ENCODE measurements at regions not wholly inside any gene's neighbourhood (a gene's known extent, or its start where the extent isn't known, plus 50 kb on each side); places are given as distances from the start of the nearest gene placed in this dataset.

DNA sequence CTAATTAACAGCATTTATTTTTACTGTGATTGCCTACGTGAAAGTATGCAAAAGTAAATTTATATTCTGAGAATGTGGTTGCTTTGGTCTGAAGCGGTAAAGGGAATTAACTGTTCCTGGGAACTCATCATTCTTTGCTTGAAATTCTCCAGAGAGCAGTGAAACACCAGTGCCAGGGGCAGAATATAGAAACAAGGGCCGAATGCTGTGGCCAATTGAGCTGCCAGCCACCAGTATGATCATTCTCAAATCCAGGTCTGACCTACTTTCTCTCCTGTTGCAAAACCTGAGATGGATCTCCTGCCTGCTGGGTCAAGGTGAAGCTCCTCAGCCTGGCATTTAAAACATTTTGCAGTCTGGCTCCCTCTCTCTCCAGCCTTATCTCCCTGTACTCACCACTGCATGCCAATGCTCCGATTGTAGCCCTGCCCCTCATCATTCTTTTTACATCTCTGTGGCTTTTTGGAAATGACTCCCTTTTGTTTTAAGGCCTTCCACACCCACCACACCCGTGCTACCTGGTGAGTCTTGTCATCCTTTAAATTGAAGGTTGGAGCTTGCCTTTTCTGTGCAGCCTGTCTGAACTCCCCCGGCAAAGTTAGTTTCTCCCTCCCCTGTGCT lies 94.5 kb upstream of the TMEM178A start:
- peaks cover 7% of the 10 kb centered on the region for H3K4me1 Mint-ChIP-seq (ENCODE audit: low read depth)
- no peaks in the 10 kb centered on the region for H3K36me3 Mint-ChIP-seq (ENCODE audit: insufficient read depth)
- peaks cover 2% of the 10 kb centered on the region for H3K9me3 Mint-ChIP-seq (ENCODE audit: low read depth)
- TF ChIP-seq, protein P1, sequence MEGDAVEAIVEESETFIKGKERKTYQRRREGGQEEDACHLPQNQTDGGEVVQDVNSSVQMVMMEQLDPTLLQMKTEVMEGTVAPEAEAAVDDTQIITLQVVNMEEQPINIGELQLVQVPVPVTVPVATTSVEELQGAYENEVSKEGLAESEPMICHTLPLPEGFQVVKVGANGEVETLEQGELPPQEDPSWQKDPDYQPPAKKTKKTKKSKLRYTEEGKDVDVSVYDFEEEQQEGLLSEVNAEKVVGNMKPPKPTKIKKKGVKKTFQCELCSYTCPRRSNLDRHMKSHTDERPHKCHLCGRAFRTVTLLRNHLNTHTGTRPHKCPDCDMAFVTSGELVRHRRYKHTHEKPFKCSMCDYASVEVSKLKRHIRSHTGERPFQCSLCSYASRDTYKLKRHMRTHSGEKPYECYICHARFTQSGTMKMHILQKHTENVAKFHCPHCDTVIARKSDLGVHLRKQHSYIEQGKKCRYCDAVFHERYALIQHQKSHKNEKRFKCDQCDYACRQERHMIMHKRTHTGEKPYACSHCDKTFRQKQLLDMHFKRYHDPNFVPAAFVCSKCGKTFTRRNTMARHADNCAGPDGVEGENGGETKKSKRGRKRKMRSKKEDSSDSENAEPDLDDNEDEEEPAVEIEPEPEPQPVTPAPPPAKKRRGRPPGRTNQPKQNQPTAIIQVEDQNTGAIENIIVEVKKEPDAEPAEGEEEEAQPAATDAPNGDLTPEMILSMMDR (IDR thresholded peaks at IDR 0.05; ENCODE audit: unreplicated experiment), result no peak
- DNase-seq (ENCODE audit: low spot score, unreplicated experiment), result no peak
- H3K27me3 Mint-ChIP-seq, result peaks cover 4% of the 10 kb centered on the region
- H3K4me3 Mint-ChIP-seq (ENCODE audit: low read depth), result no peak overlapping the region
- H3K27ac Mint-ChIP-seq, result no peak overlapping the region

DNA sequence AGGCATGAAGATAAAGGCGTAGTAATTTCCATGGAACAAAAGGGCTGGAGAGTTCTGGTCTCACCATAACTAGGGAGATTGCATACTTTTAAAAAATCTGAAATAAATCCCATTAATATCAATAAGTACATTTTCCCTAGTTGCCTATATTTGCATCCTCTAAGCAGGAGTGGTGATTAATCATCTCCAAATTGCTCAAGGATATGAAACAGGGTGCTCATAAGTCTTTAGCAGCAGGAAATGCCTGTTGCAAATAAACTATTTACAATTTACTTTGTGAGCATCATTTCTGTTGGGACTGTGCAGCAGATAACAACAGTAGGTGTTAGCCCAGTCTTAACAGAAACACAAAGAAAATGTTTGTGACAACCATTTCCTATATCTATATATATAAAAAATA lies 92.4 kb upstream of the TMEM178A start:
- H3K4me3 Mint-ChIP-seq (ENCODE audit: low read depth), result no peak overlapping the region
- H3K27me3 Mint-ChIP-seq, result peaks cover 4% of the 10 kb centered on the region

DNA sequence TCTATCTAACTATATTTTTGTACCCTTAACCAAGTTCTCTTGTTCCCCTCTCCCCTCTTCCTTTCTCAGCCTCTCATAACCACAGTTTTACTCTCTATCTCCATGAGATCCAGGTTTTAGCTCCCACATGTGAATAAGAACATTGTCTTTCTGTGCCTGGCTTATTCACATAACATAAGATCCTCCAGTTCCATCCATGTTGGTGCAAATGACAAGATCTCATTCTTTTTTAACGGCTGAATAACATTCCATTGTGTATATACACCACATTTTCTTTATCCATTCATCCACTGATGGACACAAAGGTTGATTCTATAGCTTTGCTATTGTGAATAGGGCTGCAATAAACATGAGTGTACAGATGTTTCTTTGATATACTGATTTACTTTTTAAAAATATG lies 83.9 kb upstream of the TMEM178A start:
- Mint-ChIP-seq H3K27ac (no peak overlapping the region), H3K4me3 (ENCODE audit: low read depth) (no peak overlapping the region), H3K9me3 (ENCODE audit: low read depth) (peaks cover 33% of the 10 kb centered on the region), H3K36me3 (ENCODE audit: insufficient read depth) (peaks cover 4% of the 10 kb centered on the region), H3K4me1 (ENCODE audit: low read depth) (peaks cover 4% of the 10 kb centered on the region), H3K27me3 (peaks cover 5% of the 10 kb centered on the region)
- TF ChIP-seq, protein P1 (IDR thresholded peaks at IDR 0.05; ENCODE audit: unreplicated experiment), result no peak
- DNase-seq (ENCODE audit: low spot score, unreplicated experiment), result no peak

More for the DNA sequence above, 92.4 kb upstream of the TMEM178A start:
- no peak for DNase-seq (ENCODE audit: low spot score, unreplicated experiment)
- H3K27ac Mint-ChIP-seq, result no peak overlapping the region
- H3K4me1 Mint-ChIP-seq (ENCODE audit: low read depth), result peaks cover 7% of the 10 kb centered on the region
- TF ChIP-seq, protein P1 (IDR thresholded peaks at IDR 0.05; ENCODE audit: unreplicated experiment), result no peak
- no peaks in the 10 kb centered on the region for H3K36me3 Mint-ChIP-seq (ENCODE audit: insufficient read depth)
- peaks cover 9% of the 10 kb centered on the region for H3K9me3 Mint-ChIP-seq (ENCODE audit: low read depth)

DNA sequence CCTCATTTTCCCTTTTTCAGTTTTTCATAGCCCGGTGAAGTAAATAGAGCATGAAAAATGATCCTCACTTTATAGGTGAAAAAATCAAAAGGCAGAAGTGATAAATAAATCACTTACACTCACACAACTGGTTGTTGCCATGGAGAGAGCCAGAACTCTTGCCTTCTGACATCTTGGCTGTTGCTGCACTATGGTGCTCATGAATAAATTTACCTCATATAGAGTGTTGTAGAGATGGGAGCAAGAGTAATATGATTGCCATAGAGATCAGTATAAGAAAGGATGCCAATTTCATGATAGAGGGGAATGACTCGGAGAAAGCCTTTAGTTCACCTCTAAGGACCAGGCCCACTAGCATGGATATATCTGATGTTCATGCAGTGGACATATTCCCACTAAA lies 82.5 kb upstream of the TMEM178A start:
- H3K4me1 Mint-ChIP-seq (ENCODE audit: low read depth), result peaks cover 4% of the 10 kb centered on the region
- no peak for DNase-seq (ENCODE audit: low spot score, unreplicated experiment)
- no peak overlapping the region for H3K27ac Mint-ChIP-seq
- no peak overlapping the region for H3K4me3 Mint-ChIP-seq (ENCODE audit: low read depth)
- TF ChIP-seq, protein P1 (IDR thresholded peaks at IDR 0.05; ENCODE audit: unreplicated experiment), result no peak
- H3K9me3 Mint-ChIP-seq (ENCODE audit: low read depth), result peaks cover 33% of the 10 kb centered on the region
- peaks cover 5% of the 10 kb centered on the region for H3K27me3 Mint-ChIP-seq
- peaks cover 6% of the 10 kb centered on the region for H3K36me3 Mint-ChIP-seq (ENCODE audit: insufficient read depth)

DNA sequence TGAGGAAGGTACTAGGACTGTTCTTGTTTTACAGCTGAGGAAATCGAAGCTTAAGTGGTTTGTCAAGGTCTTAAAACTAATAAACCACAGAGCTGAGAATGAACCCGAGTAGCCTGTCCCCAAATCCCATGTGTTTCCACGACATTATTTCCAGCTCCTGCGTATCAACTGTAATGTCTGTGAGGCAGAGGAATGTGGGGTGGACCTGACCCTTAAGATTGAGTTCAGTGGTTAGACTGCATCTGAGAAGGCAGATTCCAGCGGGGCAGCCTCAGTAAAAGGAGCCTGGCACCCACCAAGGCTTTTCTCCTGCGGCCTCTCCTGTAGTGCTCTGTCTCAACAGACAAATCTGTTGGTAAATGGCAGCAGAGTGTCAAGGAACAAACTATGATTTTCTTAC lies 81.9 kb upstream of the TMEM178A start:
- peaks cover 4% of the 10 kb centered on the region for H3K4me1 Mint-ChIP-seq (ENCODE audit: low read depth)
- TF ChIP-seq, protein P1 (IDR thresholded peaks at IDR 0.05; ENCODE audit: unreplicated experiment), result no peak
- no peak for DNase-seq (ENCODE audit: low spot score, unreplicated experiment)
- peaks cover 29% of the 10 kb centered on the region for H3K9me3 Mint-ChIP-seq (ENCODE audit: low read depth)
- H3K27ac Mint-ChIP-seq, result no peak overlapping the region
- peaks cover 5% of the 10 kb centered on the region for H3K27me3 Mint-ChIP-seq
- H3K36me3 Mint-ChIP-seq (ENCODE audit: insufficient read depth), result peaks cover 6% of the 10 kb centered on the region
- H3K4me3 Mint-ChIP-seq (ENCODE audit: low read depth), result no peak overlapping the region
